ENCODE measurements at regions not wholly inside any gene's neighbourhood (a gene's known extent, or its start where the extent isn't known, plus 50 kb on each side); places are given as distances from the start of the nearest gene placed in this dataset.

DNA sequence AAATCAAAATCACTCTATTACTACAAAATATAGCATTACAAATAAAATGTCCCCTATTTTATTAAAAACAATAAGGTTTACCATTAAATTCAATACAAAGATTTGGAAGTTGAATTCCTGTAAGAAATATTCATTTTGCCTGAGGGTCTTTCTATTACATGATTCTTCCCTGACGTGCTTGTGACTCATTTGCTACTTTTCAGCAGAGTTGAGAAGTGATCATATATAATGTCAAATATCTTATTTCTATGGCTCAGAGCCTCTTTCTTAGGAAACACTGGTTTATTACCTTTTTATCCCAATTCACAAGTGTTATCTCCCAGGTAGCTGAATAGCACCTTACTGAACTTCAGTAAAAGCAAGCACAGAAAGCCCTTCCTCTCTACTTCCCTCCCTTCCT lies 65.2 kb upstream of the CNTN5 start:
- Histone ChIP-seq H3K4me1 (ENCODE audit: low read length) (no peaks in the 10 kb centered on the region), H3K4me3 (ENCODE audit: low read length) (no peak overlapping the region), H4K20me1 (ENCODE audit: insufficient read depth, low read length) (no peaks in the 10 kb centered on the region), H3K27me3 (ENCODE audit: low read depth, low read length) (no peaks in the 10 kb centered on the region), H3K79me2 (ENCODE audit: low read length) (no peaks in the 10 kb centered on the region), H3K4me2 (ENCODE audit: low read length) (no peak overlapping the region), H3K27ac (ENCODE audit: low read length) (no peak overlapping the region), H3K9ac (ENCODE audit: low read length) (no peak overlapping the region), H3K36me3 (replicated peaks; ENCODE audit: low read depth, low read length) (no peaks in the 10 kb centered on the region), H2AFZ (ENCODE audit: low read depth, low read length) (no peak overlapping the region), H3K9me3 (ENCODE audit: insufficient read depth, low read length) (no peaks in the 10 kb centered on the region)
- TF ChIP-seq, protein P1, sequence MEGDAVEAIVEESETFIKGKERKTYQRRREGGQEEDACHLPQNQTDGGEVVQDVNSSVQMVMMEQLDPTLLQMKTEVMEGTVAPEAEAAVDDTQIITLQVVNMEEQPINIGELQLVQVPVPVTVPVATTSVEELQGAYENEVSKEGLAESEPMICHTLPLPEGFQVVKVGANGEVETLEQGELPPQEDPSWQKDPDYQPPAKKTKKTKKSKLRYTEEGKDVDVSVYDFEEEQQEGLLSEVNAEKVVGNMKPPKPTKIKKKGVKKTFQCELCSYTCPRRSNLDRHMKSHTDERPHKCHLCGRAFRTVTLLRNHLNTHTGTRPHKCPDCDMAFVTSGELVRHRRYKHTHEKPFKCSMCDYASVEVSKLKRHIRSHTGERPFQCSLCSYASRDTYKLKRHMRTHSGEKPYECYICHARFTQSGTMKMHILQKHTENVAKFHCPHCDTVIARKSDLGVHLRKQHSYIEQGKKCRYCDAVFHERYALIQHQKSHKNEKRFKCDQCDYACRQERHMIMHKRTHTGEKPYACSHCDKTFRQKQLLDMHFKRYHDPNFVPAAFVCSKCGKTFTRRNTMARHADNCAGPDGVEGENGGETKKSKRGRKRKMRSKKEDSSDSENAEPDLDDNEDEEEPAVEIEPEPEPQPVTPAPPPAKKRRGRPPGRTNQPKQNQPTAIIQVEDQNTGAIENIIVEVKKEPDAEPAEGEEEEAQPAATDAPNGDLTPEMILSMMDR (IDR thresholded peaks at IDR 0.05; ENCODE audit: low read depth, low read length): no peak
- no peak for TF ChIP-seq EZH2phosphoT487 (IDR thresholded peaks at IDR 0.05; ENCODE audit: low read depth)

DNA sequence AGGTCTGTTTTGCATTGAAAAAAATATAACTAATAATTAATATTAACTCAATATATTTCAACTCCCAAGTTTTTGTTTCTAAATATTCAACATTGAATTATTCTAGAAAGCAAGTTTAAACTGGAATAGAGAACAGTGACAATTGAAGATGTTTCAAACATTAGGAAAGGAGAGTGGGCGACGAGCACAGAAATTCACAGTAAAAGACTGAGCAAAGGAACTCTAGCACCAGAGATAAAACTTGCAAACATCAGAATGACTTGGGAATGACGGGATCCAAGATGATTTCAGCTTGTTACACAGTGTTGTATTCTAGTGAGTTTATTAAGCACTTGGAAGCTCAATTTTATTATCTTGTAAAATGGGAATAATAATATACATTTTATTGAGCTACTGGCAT lies 56.6 kb upstream of the CNTN5 start:
- Histone ChIP-seq H3K9me3 (ENCODE audit: insufficient read depth, low read length) (no peaks in the 10 kb centered on the region), H4K20me1 (ENCODE audit: insufficient read depth, low read length) (no peaks in the 10 kb centered on the region), H3K36me3 (replicated peaks; ENCODE audit: low read depth, low read length) (no peaks in the 10 kb centered on the region), H3K79me2 (ENCODE audit: low read length) (no peaks in the 10 kb centered on the region), H3K27me3 (ENCODE audit: low read depth, low read length) (no peaks in the 10 kb centered on the region), H3K4me2 (ENCODE audit: low read length) (no peak overlapping the region), H3K4me1 (ENCODE audit: low read length) (no peaks in the 10 kb centered on the region), H3K9ac (ENCODE audit: low read length) (no peak overlapping the region), H3K27ac (ENCODE audit: low read length) (no peak overlapping the region), H3K4me3 (ENCODE audit: low read length) (no peak overlapping the region), H2AFZ (ENCODE audit: low read depth, low read length) (no peak overlapping the region)
- no peak for TF ChIP-seq EZH2phosphoT487 (IDR thresholded peaks at IDR 0.05; ENCODE audit: low read depth)
- TF ChIP-seq, protein P1 (IDR thresholded peaks at IDR 0.05; ENCODE audit: low read depth, low read length): no peak

DNA sequence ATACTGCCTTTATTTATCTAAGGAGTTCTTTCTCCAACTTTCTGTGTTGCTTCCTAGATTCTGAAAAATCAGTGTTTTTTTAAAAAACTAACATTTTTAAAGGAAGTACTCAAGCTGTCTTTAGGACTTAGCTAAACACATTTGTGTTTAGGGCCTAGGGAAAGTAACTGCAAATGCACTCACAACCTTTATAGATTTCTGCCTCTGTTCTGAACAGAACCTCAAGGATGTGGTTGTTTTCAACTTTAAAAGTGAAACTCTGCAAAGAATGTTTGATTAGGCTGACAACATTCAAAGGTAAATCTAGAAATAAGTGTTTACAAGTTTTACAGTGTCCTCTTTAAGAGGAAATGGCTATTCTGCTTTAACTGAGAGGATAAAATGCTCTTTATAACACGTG lies 55.4 kb upstream of the CNTN5 start:
- Histone ChIP-seq H3K27ac (ENCODE audit: low read length) (no peak overlapping the region), H3K27me3 (ENCODE audit: low read depth, low read length) (no peaks in the 10 kb centered on the region), H3K9me3 (ENCODE audit: insufficient read depth, low read length) (no peaks in the 10 kb centered on the region), H3K36me3 (replicated peaks; ENCODE audit: low read depth, low read length) (no peaks in the 10 kb centered on the region), H3K9ac (ENCODE audit: low read length) (no peak overlapping the region), H3K4me3 (ENCODE audit: low read length) (no peak overlapping the region), H2AFZ (ENCODE audit: low read depth, low read length) (no peak overlapping the region), H3K4me1 (ENCODE audit: low read length) (no peaks in the 10 kb centered on the region), H3K4me2 (ENCODE audit: low read length) (no peak overlapping the region), H4K20me1 (ENCODE audit: insufficient read depth, low read length) (no peaks in the 10 kb centered on the region), H3K79me2 (ENCODE audit: low read length) (no peaks in the 10 kb centered on the region)
- no peak for TF ChIP-seq EZH2phosphoT487 (IDR thresholded peaks at IDR 0.05; ENCODE audit: low read depth)
- TF ChIP-seq, protein P1 (IDR thresholded peaks at IDR 0.05; ENCODE audit: low read depth, low read length): no peak

DNA sequence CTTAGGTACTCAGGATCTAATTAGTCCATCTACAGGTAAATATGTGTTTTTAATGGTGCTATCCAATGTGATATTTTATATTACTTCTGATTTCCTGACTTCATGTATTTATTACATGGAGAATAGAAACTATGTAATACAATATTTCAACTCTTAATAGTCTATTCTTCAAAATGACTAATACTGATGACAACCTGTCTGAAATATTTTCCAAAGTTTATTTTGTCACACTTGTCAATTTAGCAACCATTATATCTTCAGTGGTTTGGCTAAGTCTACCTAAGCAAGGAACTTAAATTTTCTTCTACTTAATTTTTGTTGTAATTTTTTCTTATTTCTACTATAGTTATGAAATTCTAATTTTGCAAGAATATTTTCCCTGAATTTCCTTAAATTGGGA lies 55.0 kb upstream of the CNTN5 start:
- H3K27me3 ChIP-seq (ENCODE audit: low read depth, low read length): no peaks in the 10 kb centered on the region
- TF ChIP-seq, protein P1 (IDR thresholded peaks at IDR 0.05; ENCODE audit: low read depth, low read length): no peak
- H2AFZ ChIP-seq (ENCODE audit: low read depth, low read length): no peak overlapping the region
- H3K79me2 ChIP-seq (ENCODE audit: low read length): no peaks in the 10 kb centered on the region
- H3K4me1 ChIP-seq (ENCODE audit: low read length): no peaks in the 10 kb centered on the region
- H3K4me2 ChIP-seq (ENCODE audit: low read length): no peak overlapping the region
- H4K20me1 ChIP-seq (ENCODE audit: insufficient read depth, low read length): no peaks in the 10 kb centered on the region
- no peaks in the 10 kb centered on the region for H3K36me3 ChIP-seq (replicated peaks; ENCODE audit: low read depth, low read length)
- H3K9ac ChIP-seq (ENCODE audit: low read length): no peak overlapping the region
- no peak overlapping the region for H3K4me3 ChIP-seq (ENCODE audit: low read length)
- H3K9me3 ChIP-seq (ENCODE audit: insufficient read depth, low read length): no peaks in the 10 kb centered on the region
- no peak overlapping the region for H3K27ac ChIP-seq (ENCODE audit: low read length)

All from OCI-LY3 (cell line).